ENCODE measurements at regions not wholly inside any gene's neighbourhood (a gene's known extent, or its start where the extent isn't known, plus 50 kb on each side); places are given as distances from the start of the nearest gene placed in this dataset.

GRCh38 chr2:106628377-106628776, 141.2 kb downstream of the CD8B2 start (continued):
- TF ChIP-seq ELK1 (IDR thresholded peaks at IDR 0.05; ENCODE audit: low read depth, low read length) (no peak), TFCP2L1 (CRISPR knock-in tag; IDR thresholded peaks at IDR 0.05) (no peak), CEBPB (IDR thresholded peaks at IDR 0.05) (no peak), JUNB (IDR thresholded peaks at IDR 0.05) (no peak), NR3C1 (IDR thresholded peaks at IDR 0.05) (no peak), JUN (IDR thresholded peaks at IDR 0.05) (no peak)

GRCh38 chr2:106629981-106630380, 142.8 kb downstream of the CD8B2 start:
- Histone ChIP-seq H3K4me3 (no peak overlapping the region), H3K4me1 (no peaks in the 10 kb centered on the region), H3K9me3 (peaks cover 16% of the 10 kb centered on the region), H3K27ac (no peak overlapping the region), H3K4me2 (no peak overlapping the region)
- ChIA-PET POLR2A (no interaction called here), CTCF (interaction anchor here (1.1 kb wide), 1 partner anchor 1304 kb away, joined by 3 read pairs; no protein-coding TSS in a partner anchor)
- DNase-seq (ENCODE audit: low read depth in 1 of 2, low spot score in 1 of 2) (no peak), ATAC-seq (no peak), FAIRE-seq (no peak)
- 16% methylated on average over 3 of the region's 3 CpGs for WGBS (ENCODE audit: missing lambda C conversion rate)
- TF ChIP-seq RCOR1 (IDR thresholded peaks at IDR 0.05; ENCODE audit: low read depth, low read length), result no peak
- TF ChIP-seq MYC (IDR thresholded peaks at IDR 0.05; ENCODE audit: borderline replicate concordance, low read length), result no peak
- TF ChIP-seq PBX3 (IDR thresholded peaks at IDR 0.05), result no peak
- no peak for TF ChIP-seq BCL3 (IDR thresholded peaks at IDR 0.05)
- no peak for TF ChIP-seq ELK1 (IDR thresholded peaks at IDR 0.05; ENCODE audit: low read depth, low read length)
- TF ChIP-seq EHMT2 (IDR thresholded peaks at IDR 0.05; ENCODE audit: low read depth), result no peak
- no peak for TF ChIP-seq KDM1A (IDR thresholded peaks at IDR 0.05; ENCODE audit: low read depth)
- no peak for TF ChIP-seq BHLHE40 (IDR thresholded peaks at IDR 0.05; ENCODE audit: low read depth, low read length)
- no peak for TF ChIP-seq HEYL (CRISPR knock-in tag; IDR thresholded peaks at IDR 0.05)
- TF ChIP-seq E2F6 (IDR thresholded peaks at IDR 0.05; ENCODE audit: borderline replicate concordance, low read depth), result no peak
- TF ChIP-seq CEBPB (IDR thresholded peaks at IDR 0.05), result no peak
- TF ChIP-seq POLR2AphosphoS2 (conservative IDR thresholded peaks at IDR 0.05; ENCODE audit: low read length), result no peak
- TF ChIP-seq NR3C1 (IDR thresholded peaks at IDR 0.05), result no peak
- TF ChIP-seq GATA3 (IDR thresholded peaks at IDR 0.05; ENCODE audit: borderline replicate concordance), result no peak
- TF ChIP-seq REST (IDR thresholded peaks at IDR 0.05), result no peak
- TF ChIP-seq FOXS1 (CRISPR knock-in tag; IDR thresholded peaks at IDR 0.05), result no peak
- no peak for TF ChIP-seq PHF8 (IDR thresholded peaks at IDR 0.05; ENCODE audit: borderline replicate concordance, low read depth)
- no peak for TF ChIP-seq ZFP36 (IDR thresholded peaks at IDR 0.05; ENCODE audit: borderline replicate concordance, partially characterized antibody)
- no peak for TF ChIP-seq TP53 (CRISPR knock-in tag; IDR thresholded peaks at IDR 0.05)
- no peak for TF ChIP-seq HES2 (IDR thresholded peaks at IDR 0.05)
